Mesenchymal stem cell (in vitro differentiated cells and primary cell): ENCODE measurements at regions not wholly inside any gene's neighbourhood (a gene's known extent, or its start where the extent isn't known, plus 50 kb on each side); places are given as distances from the start of the nearest gene placed in this dataset.

ENCODE experiments used
- DNase-seq: peaks from one replicate; pipeline ENCODE4 v3.0.0-alpha.2; 2013
- H2AFZ ChIP-seq: one replicate; pipeline ENCODE4 v1.6.1; 2013; ENCODE audit warnings: low read depth, mild to moderate bottlenecking, control low read depth, inconsistent platforms, low read length, moderate library complexity
- H2AK5ac ChIP-seq: 2 replicates; pipeline ENCODE4 v1.6.1; 2013; ENCODE audit warnings: low read length, moderate library complexity, mild to moderate bottlenecking, inconsistent platforms; ENCODE audit not compliant: severe bottlenecking
- H2BK120ac ChIP-seq: one replicate; pipeline ENCODE4 v1.6.1; 2013; ENCODE audit warnings: low read depth, mild to moderate bottlenecking, inconsistent platforms, low read length, moderate library complexity
- H2BK12ac ChIP-seq, 2 experiments: one replicate each; pipeline ENCODE4 v1.6.1; 2013; ENCODE audit warnings: inconsistent platforms in 2 of 2, low read length in 2 of 2, mild to moderate bottlenecking in 2 of 2, moderate library complexity in 2 of 2, control low read depth in 1 of 2
- H2BK15ac ChIP-seq: one replicate; pipeline ENCODE4 v1.6.1; 2013; ENCODE audit warnings: mild to moderate bottlenecking, low read depth, inconsistent platforms; ENCODE audit not compliant: poor library complexity, severe bottlenecking
- H2BK5ac ChIP-seq: 2 replicates; pipeline ENCODE4 v1.6.1; 2013; ENCODE audit warnings: low read depth, mild to moderate bottlenecking, low read length, control low read depth, inconsistent platforms; ENCODE audit not compliant: poor library complexity, severe bottlenecking
- H3K14ac ChIP-seq, 2 experiments: one replicate each; pipeline ENCODE4 v1.6.1; 2013; ENCODE audit warnings: inconsistent platforms in 2 of 2, low read length in 2 of 2, control low read depth in 1 of 2, mild to moderate bottlenecking in 1 of 2, moderate library complexity in 1 of 2
- H3K18ac ChIP-seq, 2 experiments: one replicate each; pipeline ENCODE4 v1.6.1; 2013; ENCODE audit warnings: inconsistent platforms in 2 of 2, low read length in 2 of 2, control low read depth in 1 of 2, low read depth in 1 of 2, mild to moderate bottlenecking in 1 of 2
- H3K23ac ChIP-seq, 2 experiments: one replicate each; pipeline ENCODE4 v1.6.1; 2013; ENCODE audit warnings: inconsistent platforms in 2 of 2, low read length in 2 of 2, mild to moderate bottlenecking in 2 of 2, moderate library complexity in 2 of 2, control low read depth in 1 of 2
- H3K27ac ChIP-seq: 2 replicates; pipeline ENCODE4 v1.5.1; 2013; ENCODE audit warnings: mild to moderate bottlenecking, moderate library complexity, low read length, control low read depth, inconsistent platforms; ENCODE audit not compliant: poor library complexity, severe bottlenecking
- H3K27me3 ChIP-seq, 2 experiments: 2 replicates each; pipeline versions ENCODE4 v1.6.1 to v1.7.0; 2013; ENCODE audit warnings: low read length in 2 of 2, mild to moderate bottlenecking in 2 of 2, moderate library complexity in 2 of 2, control low read depth in 1 of 2, inconsistent platforms in 1 of 2; ENCODE audit not compliant: control insufficient read depth in 1 of 2, insufficient read depth in 1 of 2
- H3K36me3 ChIP-seq, 2 experiments: 2 replicates each; pipeline versions ENCODE4 v1.6.1 to v1.7.0; 2013; ENCODE audit warnings: low read length in 2 of 2, control low read depth in 1 of 2, inconsistent platforms in 1 of 2, low read depth in 1 of 2, mild to moderate bottlenecking in 1 of 2; ENCODE audit not compliant: insufficient read depth in 2 of 2, control insufficient read depth in 1 of 2
- H3K4ac ChIP-seq, 2 experiments: one replicate each; pipeline ENCODE4 v1.6.1; 2013; ENCODE audit warnings: inconsistent platforms in 2 of 2, low read length in 2 of 2, mild to moderate bottlenecking in 2 of 2, moderate library complexity in 2 of 2, control low read depth in 1 of 2, low read depth in 1 of 2
- H3K4me1 ChIP-seq: 2 replicates; pipeline ENCODE4 v1.6.1; 2013; ENCODE audit warnings: low read depth, low read length, control low read depth; ENCODE audit not compliant: control insufficient read depth, insufficient read depth
- H3K4me2 ChIP-seq: 2 replicates; pipeline ENCODE4 v1.6.1; 2013; ENCODE audit warnings: low read length, mild to moderate bottlenecking, inconsistent platforms; ENCODE audit not compliant: poor library complexity, severe bottlenecking
- H3K4me3 ChIP-seq, 2 experiments: 2 replicates each; pipeline versions ENCODE4 v1.5.1 to v1.7.0; 2013; ENCODE audit warnings: low read length in 2 of 2, mild to moderate bottlenecking in 2 of 2, control low read depth in 1 of 2, low read depth in 1 of 2; ENCODE audit not compliant: insufficient read depth in 1 of 2
- H3K79me1 ChIP-seq: replicated peaks from 2 replicates; pipeline ENCODE4 v1.6.1; 2013; ENCODE audit warnings: mild to moderate bottlenecking, control low read depth, low read length, inconsistent platforms; ENCODE audit not compliant: poor library complexity, severe bottlenecking
- H3K9ac ChIP-seq: 2 replicates; pipeline ENCODE4 v1.7.0; 2013; ENCODE audit warnings: mild to moderate bottlenecking, low read length, moderate library complexity
- H3K9me3 ChIP-seq: 2 replicates; pipeline ENCODE4 v1.7.0; 2013; ENCODE audit warnings: mild to moderate bottlenecking, low read length; ENCODE audit not compliant: control insufficient read depth
- H4K8ac ChIP-seq: one replicate; pipeline ENCODE4 v1.6.1; 2013; ENCODE audit warnings: inconsistent platforms, mild to moderate bottlenecking, low read length, moderate library complexity
- H4K91ac ChIP-seq: one replicate; pipeline ENCODE4 v1.6.1; 2013; ENCODE audit warnings: mild to moderate bottlenecking, low read length, inconsistent platforms
- WGBS: methylation state at CpG from one replicate; pipeline ENCODE4 v1.1.7; 2013; ENCODE audit warnings: mixed read lengths; 5-methylcytosine and 5-hydroxymethylcytosine counted together

GRCh38 chr4:185955151-185955770 lies 113.7 kb upstream of the TLR3 start:
- Histone ChIP-seq H3K23ac (no peak overlapping the region), H3K27ac (no peak overlapping the region), H2BK12ac (no peak overlapping the region), H3K4ac (no peak overlapping the region), H3K4me1 (no peaks in the 10 kb centered on the region), H2AFZ (no peak overlapping the region), H3K9ac (no peak overlapping the region), H3K4me2 (no peak overlapping the region), H3K4me3 (no peak overlapping the region), H3K18ac (no peak overlapping the region), H2BK5ac (no peak overlapping the region), H2BK15ac (no peak overlapping the region), H3K14ac (no peak overlapping the region), H4K91ac (no peak overlapping the region), H3K79me1 (no peaks in the 10 kb centered on the region), H2BK120ac (no peak overlapping the region), H3K27me3 (peaks cover 5 to 16% of the 10 kb centered on the region in 2 experiments), H3K9me3 (no peaks in the 10 kb centered on the region), H4K8ac (no peak overlapping the region), H3K36me3 (no peaks in the 10 kb centered on the region), H2AK5ac (no peak overlapping the region)
- WGBS = 84% methylated on average over 2 of the region's 7 CpGs
- DNase-seq = no peak

- Histone ChIP-seq H3K36me3 (no peaks in the 10 kb centered on the region), H2BK120ac (no peak overlapping the region), H3K27me3 (peaks cover 5 to 16% of the 10 kb centered on the region in 2 experiments), H3K9me3 (no peaks in the 10 kb centered on the region), H3K23ac (no peak overlapping the region), H3K9ac (no peak overlapping the region), H3K4me2 (no peak overlapping the region), H2BK15ac (no peak overlapping the region), H3K4ac (no peak overlapping the region), H3K79me1 (no peaks in the 10 kb centered on the region), H2AFZ (no peak overlapping the region), H2BK12ac (no peak overlapping the region), H4K91ac (no peak overlapping the region), H3K18ac (no peak overlapping the region), H4K8ac (no peak overlapping the region), H3K14ac (no peak overlapping the region), H2AK5ac (no peak overlapping the region), H3K4me3 (peak overlapping the region in 1 of 2 experiments; percentile 42), H3K4me1 (no peaks in the 10 kb centered on the region), H3K27ac (no peak overlapping the region), H2BK5ac (no peak overlapping the region)
- DNase-seq = no peak
- WGBS = 86% methylated on average over 15 of the region's 15 CpGs
These were observed 113.0 kb upstream of the TLR3 start for GRCh38 chr4:185955826-185956543.

DNA sequence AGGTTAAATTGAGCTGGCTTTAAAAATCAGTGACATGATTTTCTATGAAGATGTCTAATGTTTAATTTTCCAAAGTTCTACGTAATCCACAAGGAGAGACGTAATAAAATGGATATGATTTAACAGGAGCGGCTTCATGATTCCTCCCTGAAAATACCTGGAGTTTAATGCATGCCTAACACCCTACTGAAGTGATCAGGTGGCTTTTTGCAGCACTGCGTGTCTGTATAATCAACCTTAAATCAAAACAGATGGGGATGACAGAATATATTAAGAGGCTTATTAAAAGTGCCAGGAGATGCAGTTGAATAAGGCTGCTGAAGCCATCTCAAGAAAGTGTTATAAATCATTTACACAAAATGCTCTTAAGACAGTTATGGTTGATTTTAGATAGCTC lies 112.4 kb upstream of the TLR3 start:
- H3K4ac ChIP-seq = no peak overlapping the region
- H3K4me3 ChIP-seq = peak overlapping the region in 1 of 2 experiments; percentile 42
- H3K4me1 ChIP-seq = no peaks in the 10 kb centered on the region
- H2BK15ac ChIP-seq = no peak overlapping the region
- H3K36me3 ChIP-seq = no peaks in the 10 kb centered on the region
- peaks cover 5 to 16% of the 10 kb centered on the region in 2 experiments for H3K27me3 ChIP-seq
- no peak overlapping the region for H4K91ac ChIP-seq
- no peak for DNase-seq
- H2BK120ac ChIP-seq = no peak overlapping the region
- H2AK5ac ChIP-seq = no peak overlapping the region
- no peaks in the 10 kb centered on the region for H3K9me3 ChIP-seq
- no peak overlapping the region for H3K27ac ChIP-seq
- H3K79me1 ChIP-seq = no peaks in the 10 kb centered on the region
- H3K9ac ChIP-seq = no peak overlapping the region
- H2BK5ac ChIP-seq = no peak overlapping the region
- H3K14ac ChIP-seq = no peak overlapping the region
- 97% methylated on average over 4 of the region's 4 CpGs for WGBS
- no peak overlapping the region for H3K23ac ChIP-seq
- no peak overlapping the region for H2AFZ ChIP-seq
- H3K18ac ChIP-seq = no peak overlapping the region
- H2BK12ac ChIP-seq = no peak overlapping the region
- no peak overlapping the region for H3K4me2 ChIP-seq
- H4K8ac ChIP-seq = no peak overlapping the region

- H4K8ac ChIP-seq = no peak overlapping the region
- whole genome bisulfite sequencing = 88% methylated on average over 3 of the region's 3 CpGs
- H3K14ac ChIP-seq = no peak overlapping the region
- no peaks in the 10 kb centered on the region for H3K4me1 ChIP-seq
- H2AK5ac ChIP-seq = no peak overlapping the region
- no peaks in the 10 kb centered on the region for H3K36me3 ChIP-seq
- H2BK5ac ChIP-seq = no peak overlapping the region
- H3K9me3 ChIP-seq = no peaks in the 10 kb centered on the region
- H3K4me3 ChIP-seq = no peak overlapping the region
- DNase-seq = no peak
- no peak overlapping the region for H4K91ac ChIP-seq
- peaks cover 5 to 16% of the 10 kb centered on the region in 2 experiments for H3K27me3 ChIP-seq
- no peak overlapping the region for H3K4me2 ChIP-seq
- H2BK120ac ChIP-seq = no peak overlapping the region
- H3K18ac ChIP-seq = no peak overlapping the region
- H2AFZ ChIP-seq = no peak overlapping the region
- no peak overlapping the region for H3K4ac ChIP-seq
- no peak overlapping the region for H3K23ac ChIP-seq
- no peaks in the 10 kb centered on the region for H3K79me1 ChIP-seq
- H3K9ac ChIP-seq = no peak overlapping the region
- no peak overlapping the region for H2BK12ac ChIP-seq
- H2BK15ac ChIP-seq = no peak overlapping the region
- H3K27ac ChIP-seq = no peak overlapping the region
These were observed 110.7 kb upstream of the TLR3 start for GRCh38 chr4:185958094-185958747.
